IPS-18a (cell line): ENCODE measurements at regions not wholly inside any gene's neighbourhood (a gene's known extent, or its start where the extent isn't known, plus 50 kb on each side); places are given as distances from the start of the nearest gene placed in this dataset.
"Not testable (repeated sequence)": the region's sequence is repeated elsewhere in the genome, so short reads cannot be mapped to it uniquely, and the experiment has no call there.

Experiments
- H3K27ac ChIP-seq: one replicate; pipeline ENCODE4 v1.5.1; 2013; ENCODE audit warnings: low read length
- H3K27me3 ChIP-seq: one replicate; pipeline ENCODE4 v1.6.1; 2013; ENCODE audit warnings: mild to moderate bottlenecking, low read length; ENCODE audit not compliant: control insufficient read depth, insufficient read depth
- H3K36me3 ChIP-seq: one replicate; pipeline ENCODE4 v1.6.1; 2013; ENCODE audit warnings: low read depth, low read length; ENCODE audit not compliant: control insufficient read depth
- H3K4me1 ChIP-seq: one replicate; pipeline ENCODE4 v1.6.1; 2013; ENCODE audit warnings: low read depth, low read length; ENCODE audit not compliant: control insufficient read depth
- H3K4me3 ChIP-seq: one replicate; pipeline ENCODE4 v1.5.1; 2013; ENCODE audit warnings: low read length
- H3K9ac ChIP-seq: one replicate; pipeline ENCODE4 v1.6.1; 2013; ENCODE audit warnings: mild to moderate bottlenecking, low read length, moderate library complexity
- H3K9me3 ChIP-seq: one replicate; pipeline ENCODE4 v1.6.1; 2013; ENCODE audit warnings: low read depth, low read length; ENCODE audit not compliant: control insufficient read depth

DNA sequence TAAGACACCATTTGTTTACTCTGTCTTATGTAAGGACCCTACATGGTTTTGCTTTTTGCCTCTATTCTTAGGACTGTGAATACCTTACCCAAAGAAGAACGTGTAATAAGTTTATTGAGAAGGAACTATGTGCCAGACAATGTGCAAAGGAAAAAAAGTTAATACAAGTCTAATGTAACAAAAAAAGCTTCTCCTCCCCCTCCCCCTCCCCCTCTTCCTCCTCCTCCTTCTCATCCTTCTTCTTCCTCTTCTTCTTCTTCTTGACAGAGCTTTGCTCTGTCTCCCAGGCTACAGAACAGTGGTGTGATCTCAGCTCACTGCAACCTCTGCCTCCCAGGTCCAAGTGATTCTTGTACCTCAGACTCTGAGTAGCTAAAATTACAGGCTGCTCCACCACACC, 50.9 kb upstream of the MITF start:
- Histone ChIP-seq H3K27ac (no peak overlapping the region), H3K27me3 (peaks cover 54% of the 10 kb centered on the region), H3K9me3 (no peaks in the 10 kb centered on the region), H3K36me3 (no peaks in the 10 kb centered on the region), H3K9ac (no peak overlapping the region), H3K4me1 (no peaks in the 10 kb centered on the region), H3K4me3 (no peak overlapping the region)

DNA sequence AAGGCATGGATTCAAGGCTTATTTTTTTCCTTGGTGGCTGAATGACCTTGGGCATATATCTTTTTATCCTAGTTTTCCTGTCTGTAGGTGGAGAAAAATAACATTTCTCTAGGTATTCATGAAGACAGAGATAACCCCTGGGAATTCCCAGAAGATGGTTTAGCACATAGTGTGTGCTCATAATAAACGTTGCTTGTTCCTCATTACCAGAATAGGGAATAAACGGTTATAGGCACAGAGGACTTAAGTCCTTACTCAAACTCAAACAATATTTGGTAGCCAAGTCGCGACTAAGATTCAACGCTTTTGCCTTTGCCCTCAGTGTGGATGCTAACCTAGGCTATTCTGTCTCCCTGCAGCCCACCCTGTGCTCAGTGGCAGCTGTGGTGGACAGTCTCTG, 51.6 kb upstream of the MITF start:
- Histone ChIP-seq H3K27ac (no peak overlapping the region), H3K4me1 (peaks cover 7% of the 10 kb centered on the region), H3K36me3 (no peaks in the 10 kb centered on the region), H3K9me3 (no peaks in the 10 kb centered on the region), H3K9ac (no peak overlapping the region), H3K27me3 (peaks cover 62% of the 10 kb centered on the region), H3K4me3 (no peak overlapping the region)

DNA sequence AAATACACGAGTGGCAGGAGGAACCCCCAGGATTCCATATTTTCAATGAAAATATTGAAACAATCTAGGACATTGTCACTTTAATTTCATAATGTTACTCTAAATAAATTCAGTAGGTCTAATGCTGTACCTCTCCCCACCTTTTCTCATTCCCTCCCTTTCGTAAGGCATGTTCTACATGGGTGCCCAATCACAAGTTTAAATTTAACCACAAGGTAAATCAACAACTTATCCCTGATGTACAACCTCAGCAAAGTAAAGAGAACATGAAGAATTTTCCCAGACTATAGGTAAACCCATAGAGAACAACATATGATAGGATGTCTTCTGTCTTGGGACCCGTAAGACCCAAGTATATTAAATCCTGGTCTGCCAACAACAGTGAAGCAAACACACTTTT, 53.2 kb upstream of the MITF start:
- Histone ChIP-seq H3K4me1 (peaks cover 8% of the 10 kb centered on the region), H3K4me3 (no peak overlapping the region), H3K27ac (no peak overlapping the region), H3K27me3 (peaks cover 78% of the 10 kb centered on the region), H3K9ac (no peak overlapping the region), H3K9me3 (no peaks in the 10 kb centered on the region), H3K36me3 (no peaks in the 10 kb centered on the region)

GRCh38 chr3:69684309-69684961, 54.8 kb upstream of the MITF start:
- Histone ChIP-seq H3K9ac (no peak overlapping the region), H3K27ac (no peak overlapping the region), H3K27me3 (peaks cover 89% of the 10 kb centered on the region), H3K4me1 (peaks cover 8% of the 10 kb centered on the region), H3K9me3 (no peaks in the 10 kb centered on the region), H3K36me3 (no peaks in the 10 kb centered on the region), H3K4me3 (no peak overlapping the region)

GRCh38 chr3:69683082-69683806, 56.0 kb upstream of the MITF start:
- Histone ChIP-seq H3K36me3 (no peaks in the 10 kb centered on the region), H3K4me1 (peaks cover 8% of the 10 kb centered on the region), H3K9me3 (no peaks in the 10 kb centered on the region), H3K27ac (no peak overlapping the region), H3K4me3 (no peak overlapping the region), H3K27me3 (peaks cover 88% of the 10 kb centered on the region), H3K9ac (no peak overlapping the region)

DNA sequence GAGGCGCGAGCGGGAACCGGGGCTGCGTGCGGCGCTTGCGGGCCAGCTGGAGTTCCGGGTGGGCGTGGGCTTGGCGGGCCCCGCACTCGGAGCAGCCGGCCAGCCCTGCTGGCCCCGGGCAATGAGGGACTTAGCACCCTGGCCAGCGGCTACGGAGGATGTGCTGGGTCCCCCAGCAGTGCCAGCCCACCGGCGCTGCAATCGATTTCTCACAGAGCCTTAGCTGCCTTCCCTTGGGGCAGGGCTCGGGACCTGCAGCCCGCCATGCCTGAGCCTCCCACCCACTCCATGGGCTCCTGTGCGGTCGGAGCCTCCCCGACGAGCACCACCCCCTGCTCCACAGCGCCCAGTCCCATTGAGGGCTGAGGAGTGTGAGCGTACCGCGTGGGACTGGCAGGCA, 61.8 kb upstream of the MITF start:
- H3K9ac ChIP-seq, H3K4me1 ChIP-seq: not testable (repeated sequence)
- peaks cover 31% of the 10 kb centered on the region for H3K27me3 ChIP-seq

GRCh38 chr3:69675786-69676530, 63.3 kb upstream of the MITF start:
- Histone ChIP-seq H3K9ac (no peak overlapping the region), H3K9me3 (no peaks in the 10 kb centered on the region), H3K4me1 (no peaks in the 10 kb centered on the region), H3K27ac (no peak overlapping the region), H3K4me3 (no peak overlapping the region), H3K27me3 (peaks cover 16% of the 10 kb centered on the region), H3K36me3 (no peaks in the 10 kb centered on the region)

More for the DNA sequence above, 61.8 kb upstream of the MITF start:
- not testable (repeated sequence) for H3K27ac ChIP-seq, H3K36me3 ChIP-seq, H3K4me3 ChIP-seq, H3K9me3 ChIP-seq

DNA sequence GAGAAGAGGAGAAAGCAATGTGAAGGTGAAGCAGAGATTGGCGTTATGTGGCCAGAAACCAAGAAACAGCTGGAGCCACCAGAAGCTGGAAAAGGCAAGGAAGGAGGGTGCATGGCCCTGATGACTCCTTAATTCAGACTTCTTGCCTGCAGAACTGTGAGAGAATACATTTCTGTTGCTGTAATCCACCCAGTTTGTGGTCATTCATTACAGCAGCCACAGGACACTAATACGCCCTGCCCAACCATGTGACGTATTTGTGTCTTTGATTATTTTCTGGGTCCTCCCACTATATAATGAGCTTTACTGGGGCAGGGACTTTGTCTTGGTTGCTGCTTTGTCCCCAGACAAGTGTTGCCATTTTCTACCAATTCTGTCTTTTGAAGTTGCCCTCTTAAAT, 64.5 kb upstream of the MITF start:
- Histone ChIP-seq H3K27me3 (peaks cover 4% of the 10 kb centered on the region), H3K9me3 (no peaks in the 10 kb centered on the region), H3K4me3 (no peak overlapping the region), H3K27ac (no peak overlapping the region), H3K36me3 (no peaks in the 10 kb centered on the region), H3K9ac (no peak overlapping the region), H3K4me1 (no peaks in the 10 kb centered on the region)

- Histone ChIP-seq H3K36me3 (no peaks in the 10 kb centered on the region), H3K9me3 (no peaks in the 10 kb centered on the region), H3K27me3 (no peaks in the 10 kb centered on the region), H3K4me3 (no peak overlapping the region), H3K4me1 (no peaks in the 10 kb centered on the region), H3K27ac (no peak overlapping the region), H3K9ac (no peak overlapping the region)
Observed at GRCh38 chr3:69671082-69671952, 67.9 kb upstream of the MITF start.

DNA sequence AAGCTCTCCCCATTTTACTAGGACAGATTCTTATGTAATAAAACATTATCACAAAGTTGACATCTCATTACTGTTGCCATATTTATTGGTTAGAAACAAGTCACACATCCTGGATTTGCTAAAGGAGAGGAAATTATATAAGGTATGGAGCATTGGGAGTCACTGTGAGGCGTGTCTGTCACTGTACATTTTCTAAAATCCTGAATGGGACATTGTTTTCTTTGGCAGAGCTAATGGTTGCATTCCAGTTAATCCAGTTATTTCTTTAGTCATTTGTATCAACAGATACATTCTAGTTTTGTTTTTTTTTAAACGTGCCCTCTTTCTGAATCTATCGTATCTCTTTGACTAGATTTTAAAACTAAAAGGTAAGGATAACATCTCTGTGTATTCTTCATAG, 70.2 kb upstream of the MITF start:
- H3K27me3 ChIP-seq = no peaks in the 10 kb centered on the region
- H3K4me1 ChIP-seq = no peaks in the 10 kb centered on the region
- no peaks in the 10 kb centered on the region for H3K9me3 ChIP-seq
- no peak overlapping the region for H3K9ac ChIP-seq
- H3K27ac ChIP-seq = no peak overlapping the region
- H3K36me3 ChIP-seq = no peaks in the 10 kb centered on the region
- no peak overlapping the region for H3K4me3 ChIP-seq

DNA sequence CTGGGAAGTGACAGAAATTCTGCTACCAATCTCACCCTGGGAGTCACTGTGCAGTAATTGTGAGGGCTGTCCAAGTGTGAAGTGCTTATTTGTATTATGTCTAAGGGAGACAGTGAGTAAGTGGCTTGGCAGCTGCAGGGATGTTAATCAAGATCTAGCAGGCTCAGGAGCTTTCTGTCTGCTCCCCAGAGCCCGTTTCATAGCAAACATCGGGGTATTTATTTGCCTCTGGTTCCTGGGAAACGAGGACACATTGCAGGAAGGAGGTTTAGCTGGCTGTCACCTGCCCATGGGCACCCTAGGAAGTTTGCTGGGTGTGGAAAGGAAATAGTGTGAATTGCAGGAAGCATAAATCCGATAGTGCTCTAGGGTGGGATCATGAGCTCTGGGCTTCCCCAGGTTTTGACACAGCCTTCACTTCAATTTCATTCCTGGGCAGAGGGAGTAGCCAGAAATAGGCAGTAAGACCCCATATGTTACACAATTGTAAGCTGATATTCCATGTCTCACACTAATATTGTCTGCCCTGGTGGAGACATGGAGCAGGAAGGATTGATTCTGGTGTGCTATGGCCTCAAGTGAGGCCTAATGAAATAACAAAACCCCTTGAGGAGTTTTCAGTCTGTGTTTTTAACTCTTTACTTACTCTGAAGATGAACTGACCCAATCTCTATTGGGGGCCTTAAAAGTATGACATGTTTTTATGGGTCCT, 74.1 kb upstream of the MITF start:
- Histone ChIP-seq H3K27ac (no peak overlapping the region), H3K4me3 (no peak overlapping the region), H3K36me3 (no peaks in the 10 kb centered on the region), H3K9ac (no peak overlapping the region), H3K9me3 (no peaks in the 10 kb centered on the region), H3K4me1 (no peaks in the 10 kb centered on the region), H3K27me3 (no peaks in the 10 kb centered on the region)
